GM23248 (cell line): ENCODE measurements at regions not wholly inside any gene's neighbourhood (a gene's known extent, or its start where the extent isn't known, plus 50 kb on each side); places are given as distances from the start of the nearest gene placed in this dataset.

ENCODE experiments used
- DNase-seq: peaks from one replicate; pipeline ENCODE4 v3.0.0-alpha.2; 2015
- H2AFZ ChIP-seq: fragments of 200-600 bp; sonication (generic); 2 replicates; pipeline ENCODE4 v1.6.1; 2016; ENCODE audit warnings: antibody characterized with exemption
- H3F3A ChIP-seq: fragments of 200-600 bp; sonication (generic); 2 replicates; pipeline ENCODE4 v1.6.1; 2016; ENCODE audit warnings: mild to moderate bottlenecking, antibody characterized with exemption, mixed run types; ENCODE audit not compliant: insufficient read depth
- H3K27ac ChIP-seq: fragments of 200-600 bp; sonication (generic); 2 replicates; pipeline ENCODE4 v1.5.1; 2016; ENCODE audit warnings: mild to moderate bottlenecking
- H3K27me3 ChIP-seq: fragments of 200-600 bp; sonication (generic); replicated peaks from 2 replicates; pipeline ENCODE4 v1.6.1; 2016; ENCODE audit warnings: mild to moderate bottlenecking; ENCODE audit not compliant: insufficient read depth
- H3K36me3 ChIP-seq: fragments of 200-600 bp; sonication (generic); 2 replicates; pipeline ENCODE4 v1.6.1; 2016; ENCODE audit warnings: low read depth, mild to moderate bottlenecking
- H3K4me1 ChIP-seq: fragments of 200-600 bp; sonication (generic); 2 replicates; pipeline ENCODE4 v1.6.1; 2016; ENCODE audit warnings: mild to moderate bottlenecking; ENCODE audit not compliant: insufficient read depth
- H3K4me2 ChIP-seq: fragments of 200-600 bp; sonication (generic); one replicate; pipeline ENCODE4 v1.6.1; 2016; ENCODE audit warnings: mild to moderate bottlenecking; ENCODE audit not compliant: unreplicated experiment
- H3K4me3 ChIP-seq: fragments of 200-600 bp; sonication (generic); 2 replicates; pipeline ENCODE4 v1.5.1; 2016; ENCODE audit warnings: mild to moderate bottlenecking
- H3K79me2 ChIP-seq: fragments of 200-600 bp; sonication (generic); 2 replicates; pipeline ENCODE4 v1.6.1; 2016; ENCODE audit warnings: mild to moderate bottlenecking; ENCODE audit not compliant: insufficient read depth
- H3K9ac ChIP-seq: fragments of 200-600 bp; sonication (generic); 2 replicates; pipeline ENCODE4 v1.6.1; 2016; ENCODE audit warnings: mild to moderate bottlenecking
- H3K9me2 ChIP-seq: fragments of 200-600 bp; sonication (generic); 2 replicates; pipeline ENCODE4 v1.6.1; 2016; ENCODE audit warnings: mixed run types, mild to moderate bottlenecking, moderate library complexity; ENCODE audit not compliant: insufficient read depth
- H3K9me3 ChIP-seq: fragments of 200-600 bp; sonication (generic); one replicate; pipeline ENCODE4 v1.6.1; 2017; ENCODE audit warnings: low read depth
- H4K20me1 ChIP-seq: fragments of 200-600 bp; sonication (generic); 2 replicates; pipeline ENCODE4 v1.6.0; 2016; ENCODE audit not compliant: insufficient read depth
- EZH2 ChIP-seq: fragments of 200-600 bp; sonication (generic); IDR thresholded peaks from 2 replicates; pipeline ENCODE4 v1.6.1; 2018; ENCODE audit warnings: antibody characterized with exemption, mild to moderate bottlenecking; ENCODE audit not compliant: insufficient read depth, poor library complexity, severe bottlenecking
- EZH2phosphoT487 ChIP-seq: fragments of 200-600 bp; sonication (generic); IDR thresholded peaks from 2 replicates; pipeline ENCODE4 v1.6.1; 2018; ENCODE audit warnings: antibody characterized with exemption, moderate library complexity, mild to moderate bottlenecking, low read depth; ENCODE audit not compliant: insufficient read depth
- WGBS, 2 experiments: methylation state at CpG; one replicate each; pipeline ENCODE4 v1.1.6; 2015 to 2017; ENCODE audit warnings: low lambda C conversion rate in 2 of 2, low coverage in 1 of 2; ENCODE audit errors: missing lambda C conversion rate in 2 of 2; 5-methylcytosine and 5-hydroxymethylcytosine counted together
- in situ Hi-C: fragments of 300-500 bp; cut with MboI; formaldehyde crosslinking; loops from 2 replicates; pipeline ENCODE4 v1.15.0; 2020

DNA sequence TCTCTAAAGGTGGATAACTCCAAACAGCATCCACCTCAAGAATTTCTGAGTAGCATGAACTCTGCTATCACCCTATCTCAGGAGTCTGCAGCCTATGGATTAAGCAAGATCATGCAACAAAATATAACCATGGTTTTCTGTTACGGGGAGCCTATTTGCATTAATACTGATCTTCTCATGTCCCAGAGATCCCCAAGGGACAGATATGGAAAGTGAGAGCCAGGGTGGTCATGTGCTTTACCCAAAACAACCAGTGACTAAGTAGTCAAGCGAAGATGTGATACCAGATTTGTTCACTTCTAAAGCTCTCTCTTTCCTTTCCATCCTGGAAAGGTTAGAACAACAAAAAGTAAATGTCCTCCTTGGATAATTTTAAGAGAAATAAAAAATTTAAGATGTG is 125.1 kb downstream of the PRRX1 start:
- Histone ChIP-seq H3K4me1 (peaks cover 30% of the 10 kb centered on the region), H3K79me2 (no peaks in the 10 kb centered on the region), H3K9me2 (no peaks in the 10 kb centered on the region), H3K4me2 (no peak overlapping the region), H3K27ac (no peak overlapping the region), H4K20me1 (no peaks in the 10 kb centered on the region), H3K36me3 (no peaks in the 10 kb centered on the region), H3K9ac (no peak overlapping the region), H2AFZ (no peak overlapping the region), H3K27me3 (no peaks in the 10 kb centered on the region), H3K4me3 (no peak overlapping the region), H3K9me3 (no peaks in the 10 kb centered on the region), H3F3A (peaks cover 29% of the 10 kb centered on the region)
- in situ Hi-C loops = no loop called here
- 91 to 96% methylated on average over 2 of the region's 2 CpGs for WGBS, 2 experiments
- TF ChIP-seq EZH2phosphoT487 (no peak), EZH2 (no peak)
- no peak for DNase-seq

DNA sequence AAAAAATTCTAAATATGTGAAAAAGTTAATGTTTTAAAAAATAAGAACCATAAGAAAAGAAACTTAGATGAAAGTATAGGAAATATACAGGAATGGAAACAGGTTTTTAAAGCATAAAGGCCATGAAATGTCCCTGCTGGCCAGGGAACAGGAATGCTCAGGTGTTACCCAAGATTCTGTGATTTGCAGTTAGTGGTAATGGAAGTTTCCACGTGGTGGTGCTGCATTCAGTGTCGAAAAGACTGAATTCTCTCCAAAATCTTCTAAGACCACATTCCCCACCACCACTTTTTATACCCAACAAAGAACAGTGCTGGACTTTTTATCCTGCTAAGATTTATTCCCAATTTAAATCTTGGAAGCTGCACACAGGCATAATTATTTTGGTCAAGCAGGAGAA is 126.2 kb downstream of the PRRX1 start:
- DNase-seq = no peak
- H3K4me1 ChIP-seq = peaks cover 37% of the 10 kb centered on the region
- no peaks in the 10 kb centered on the region for H3K36me3 ChIP-seq
- H3K4me3 ChIP-seq = peak overlapping the region; percentile 29
- peak overlapping the region; percentile 72 for H3K4me2 ChIP-seq
- H3K9me3 ChIP-seq = no peaks in the 10 kb centered on the region
- WGBS, 2 experiments = 2% methylated on average over 2 of the region's 2 CpGs
- in situ Hi-C loops = no loop called here
- TF ChIP-seq EZH2 (no peak), EZH2phosphoT487 (no peak)
- H3K9me2 ChIP-seq = no peaks in the 10 kb centered on the region
- no peaks in the 10 kb centered on the region for H4K20me1 ChIP-seq
- H2AFZ ChIP-seq = peak overlapping the region; percentile 37; the same call in 1 of the 2 replicates
- peak overlapping the region; percentile 52 for H3K9ac ChIP-seq
- no peaks in the 10 kb centered on the region for H3K27me3 ChIP-seq
- no peaks in the 10 kb centered on the region for H3K79me2 ChIP-seq
- peak overlapping the region; percentile 73 for H3K27ac ChIP-seq
- peaks cover 29% of the 10 kb centered on the region for H3F3A ChIP-seq

DNA sequence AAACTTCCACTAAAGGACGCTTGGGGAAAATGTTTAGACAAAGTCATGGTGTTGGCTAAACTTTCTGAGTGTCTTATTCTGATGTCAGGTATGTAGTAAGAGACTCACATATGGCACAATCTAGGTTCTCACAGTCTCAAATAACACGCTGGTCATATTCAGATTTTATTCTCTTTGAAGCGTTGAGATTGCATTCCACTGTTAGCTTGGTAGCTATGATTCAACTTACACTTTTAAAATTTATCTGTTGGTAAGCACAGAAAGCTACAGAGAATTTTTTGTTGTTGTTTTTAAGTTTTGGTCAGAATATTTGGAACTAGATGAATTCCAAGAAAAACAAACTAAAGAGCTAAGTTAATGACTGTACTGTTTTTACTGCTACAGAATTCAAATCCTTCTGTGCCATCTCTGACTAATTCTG is 126.7 kb downstream of the PRRX1 start:
- TF ChIP-seq EZH2 (no peak), EZH2phosphoT487 (no peak)

DNA sequence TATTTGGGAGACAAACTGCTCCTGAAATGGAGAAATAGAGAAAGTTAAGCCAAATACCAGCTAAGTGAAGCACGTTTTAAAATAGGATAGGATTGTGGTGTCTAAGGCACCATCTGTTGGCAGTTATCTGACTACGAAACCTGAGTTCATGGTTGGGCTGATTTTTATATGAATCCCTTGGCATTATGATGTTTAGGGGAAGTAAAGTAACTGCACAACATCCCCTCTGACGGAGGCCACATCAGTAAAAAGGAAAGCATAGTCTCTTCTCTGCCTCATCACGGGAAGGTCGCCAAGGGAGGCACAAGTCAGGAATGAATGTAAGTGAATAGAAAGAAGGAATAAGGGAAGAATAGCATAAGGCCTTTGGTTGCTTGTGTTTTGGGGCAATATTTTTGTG is 128.0 kb downstream of the PRRX1 start:
- Histone ChIP-seq H3K27ac (peak overlapping the region; percentile 73), H3K36me3 (no peaks in the 10 kb centered on the region), H2AFZ (no peak overlapping the region), H4K20me1 (no peaks in the 10 kb centered on the region), H3K9me3 (no peaks in the 10 kb centered on the region), H3K9me2 (no peaks in the 10 kb centered on the region), H3K4me2 (peak overlapping the region; percentile 72), H3F3A (peaks cover 29% of the 10 kb centered on the region), H3K4me1 (peaks cover 37% of the 10 kb centered on the region), H3K79me2 (no peaks in the 10 kb centered on the region), H3K27me3 (no peaks in the 10 kb centered on the region), H3K4me3 (peak overlapping the region; percentile 2; the same call in 1 of the 2 replicates), H3K9ac (no peak overlapping the region)
- peak; percentile 57 for DNase-seq
- 63 to 65% methylated on average over 5 of the region's 5 CpGs for WGBS, 2 experiments
- in situ Hi-C loops = no loop called here
- no peak for TF ChIP-seq EZH2
- TF ChIP-seq EZH2phosphoT487 = no peak

More for the DNA sequence above, 126.7 kb downstream of the PRRX1 start:
- H2AFZ ChIP-seq = peak overlapping the region; percentile 37; the same call in 1 of the 2 replicates
- peak overlapping the region; percentile 52 for H3K9ac ChIP-seq
- no peaks in the 10 kb centered on the region for H3K79me2 ChIP-seq
- H3K9me3 ChIP-seq = no peaks in the 10 kb centered on the region
- peak overlapping the region; percentile 73 for H3K27ac ChIP-seq
- H3K4me2 ChIP-seq = peak overlapping the region; percentile 72
- H3K4me1 ChIP-seq = peaks cover 37% of the 10 kb centered on the region
- H3K36me3 ChIP-seq = no peaks in the 10 kb centered on the region
- H3K27me3 ChIP-seq = no peaks in the 10 kb centered on the region
- DNase-seq = peak; percentile 83
- peak overlapping the region; percentile 29 for H3K4me3 ChIP-seq
- 4 to 7% methylated on average over 3 of the region's 3 CpGs for WGBS, 2 experiments
- H4K20me1 ChIP-seq = no peaks in the 10 kb centered on the region
- H3K9me2 ChIP-seq = no peaks in the 10 kb centered on the region
- in situ Hi-C loops = no loop called here
- peaks cover 29% of the 10 kb centered on the region for H3F3A ChIP-seq

DNA sequence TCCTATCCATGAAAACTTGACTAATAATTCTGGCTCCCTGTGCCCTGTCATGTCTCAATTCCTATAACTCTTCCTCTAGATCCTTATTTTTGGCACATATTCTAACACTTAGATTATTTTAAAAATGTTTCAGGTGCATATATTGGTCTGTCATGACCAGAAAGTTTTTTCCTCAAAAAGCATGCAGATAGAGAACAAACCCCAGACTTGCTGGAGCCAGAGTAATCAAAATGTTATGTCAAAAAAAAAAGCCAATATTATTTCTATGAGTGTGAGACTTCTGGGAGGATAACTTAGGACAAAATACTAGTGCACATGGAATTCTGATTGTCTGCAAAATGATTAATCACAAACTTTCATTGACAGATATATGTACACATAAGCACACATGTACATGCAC is 135.1 kb upstream of the MROH9 start:
- Histone ChIP-seq H3K27ac (no peak overlapping the region), H3K36me3 (no peaks in the 10 kb centered on the region), H4K20me1 (no peaks in the 10 kb centered on the region), H3F3A (no peaks in the 10 kb centered on the region), H3K79me2 (no peaks in the 10 kb centered on the region), H3K9me3 (no peaks in the 10 kb centered on the region), H3K27me3 (no peaks in the 10 kb centered on the region), H3K4me3 (no peak overlapping the region), H3K9me2 (peaks cover 3% of the 10 kb centered on the region; the same call in 1 of the 2 replicates), H3K9ac (no peak overlapping the region), H3K4me1 (peaks cover 12% of the 10 kb centered on the region; the same call in 1 of the 2 replicates), H3K4me2 (no peak overlapping the region), H2AFZ (no peak overlapping the region)
- in situ Hi-C loops = no loop called here
- DNase-seq = no peak
- TF ChIP-seq EZH2 = no peak
- no peak for TF ChIP-seq EZH2phosphoT487
